ENCODE measurements at regions not wholly inside any gene's neighbourhood (a gene's known extent, or its start where the extent isn't known, plus 50 kb on each side); places are given as distances from the start of the nearest gene placed in this dataset.

DNA sequence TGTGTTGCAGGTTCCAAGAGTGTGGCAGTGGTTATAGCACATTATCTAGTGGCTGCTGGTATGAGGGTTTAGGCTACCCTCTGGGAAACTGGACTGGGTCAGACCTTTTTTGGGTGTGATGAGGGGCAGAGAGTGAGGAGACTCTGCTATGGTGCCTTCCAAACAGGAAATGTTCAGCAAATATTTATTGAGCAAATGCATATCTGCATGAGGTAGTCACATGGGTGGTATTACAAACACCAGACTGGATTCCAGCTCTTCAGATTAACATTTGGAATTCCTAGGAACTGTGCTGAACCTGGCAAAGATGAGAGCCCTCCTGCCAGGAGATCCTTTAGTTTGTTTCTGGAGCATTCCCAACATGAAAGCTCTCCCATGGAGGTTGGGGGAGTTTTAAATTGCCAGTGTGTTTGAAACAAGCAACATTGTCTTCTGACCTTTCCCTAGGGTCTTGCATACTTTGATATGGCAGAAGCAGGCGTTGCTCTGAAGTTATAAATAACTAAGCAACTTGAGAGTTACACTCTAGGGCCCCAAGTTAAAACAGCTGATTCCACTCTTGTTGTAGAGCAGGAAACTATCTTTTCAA lies 341.2 kb upstream of the C2CD4B start:
- TF ChIP-seq CTCF (IDR thresholded peaks at IDR 0.05; ENCODE audit: insufficient read depth, low read depth, low read length) (no peak), EZH2 (IDR thresholded peaks at IDR 0.05; ENCODE audit: insufficient read depth, low read length) (no peak)
